ENCODE measurements at regions not wholly inside any gene's neighbourhood (a gene's known extent, or its start where the extent isn't known, plus 50 kb on each side); places are given as distances from the start of the nearest gene placed in this dataset.

DNA sequence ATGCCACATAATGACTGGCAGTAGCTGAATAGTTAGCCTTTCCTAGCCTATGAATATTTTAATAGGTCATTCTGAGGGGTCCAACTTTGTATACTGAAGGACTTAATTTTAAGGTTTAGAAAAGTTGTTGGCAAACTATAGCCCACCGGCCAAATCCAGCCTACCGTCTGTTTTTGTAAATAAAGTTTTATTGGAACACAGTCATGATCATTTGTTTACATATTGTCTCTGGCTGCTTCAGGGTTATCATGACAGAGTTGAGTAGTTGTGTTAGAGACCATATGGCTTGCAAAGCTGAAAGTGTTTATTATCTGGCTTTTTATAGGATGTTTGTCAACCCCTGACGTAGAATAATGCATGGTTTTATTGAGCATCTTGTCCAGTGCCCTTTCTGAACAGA is 73.4 kb downstream of the NTMT2 start:
- DNase-seq (ENCODE audit: missing footprints) (no peak), ATAC-seq (no peak)
- intact Hi-C loops (cut with DNase I) = no loop called here

- no peak for DNase-seq (ENCODE audit: missing footprints)
Measured at GRCh38 chr1:170221031-170221430, 75.3 kb downstream of the NTMT2 start.

GRCh38 chr1:170221495-170221894 is 75.7 kb downstream of the NTMT2 start:
- intact Hi-C loops (cut with DNase I) = loop anchor here (5.0 to 10.0 kb wide), 2 partner anchors 74 to 193 kb away; partner anchors contain the start of gene NTMT2
- no peak for ATAC-seq
- no peak for DNase-seq (ENCODE audit: missing footprints)

More at GRCh38 chr1:170221031-170221430, 75.3 kb downstream of the NTMT2 start:
- intact Hi-C loops (cut with DNase I) = loop anchor here (5.0 to 10.0 kb wide), 2 partner anchors 74 to 194 kb away; partner anchors contain the start of gene NTMT2
- ATAC-seq = peak; percentile 84

DNA sequence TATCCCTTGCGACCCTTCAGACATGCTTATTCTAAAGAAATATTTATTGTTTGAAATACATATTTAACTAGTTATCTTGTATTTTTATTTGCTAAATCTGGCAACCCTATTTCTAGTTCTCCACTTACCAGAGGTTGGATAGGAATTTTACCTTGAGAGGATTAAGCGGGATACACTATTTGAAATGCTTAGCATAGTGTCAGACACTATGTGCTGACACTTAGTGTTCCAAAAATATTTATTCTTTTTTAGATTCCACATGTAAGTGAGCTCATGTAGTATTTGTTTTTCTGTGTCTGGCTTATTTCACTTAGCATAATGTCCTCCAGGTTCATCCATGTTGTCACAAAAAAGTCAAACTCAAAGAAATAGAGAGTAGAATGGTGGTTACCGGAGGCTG is 78.7 kb downstream of the NTMT2 start:
- DNase-seq (ENCODE audit: missing footprints) (no peak), ATAC-seq (peak; percentile 51)
- intact Hi-C loops (cut with DNase I) = loop anchor here (5.0 to 10.0 kb wide), 2 partner anchors 77 to 190 kb away; partner anchors contain the start of gene NTMT2

- DNase-seq (ENCODE audit: missing footprints) (no peak), ATAC-seq (no peak)
- intact Hi-C loops (cut with DNase I) = loop anchor here (10.0 kb wide), 1 partner anchor 189 kb away; no protein-coding TSS in a partner anchor
Measured at GRCh38 chr1:170225781-170226530, 80.2 kb downstream of the NTMT2 start.

- intact Hi-C loops (cut with DNase I) = loop anchor here (10.0 kb wide), 1 partner anchor 188 kb away; no protein-coding TSS in a partner anchor
- ATAC-seq (no peak), DNase-seq (ENCODE audit: missing footprints) (no peak)
Measured at GRCh38 chr1:170226767-170227166, 81.0 kb downstream of the NTMT2 start.

DNA sequence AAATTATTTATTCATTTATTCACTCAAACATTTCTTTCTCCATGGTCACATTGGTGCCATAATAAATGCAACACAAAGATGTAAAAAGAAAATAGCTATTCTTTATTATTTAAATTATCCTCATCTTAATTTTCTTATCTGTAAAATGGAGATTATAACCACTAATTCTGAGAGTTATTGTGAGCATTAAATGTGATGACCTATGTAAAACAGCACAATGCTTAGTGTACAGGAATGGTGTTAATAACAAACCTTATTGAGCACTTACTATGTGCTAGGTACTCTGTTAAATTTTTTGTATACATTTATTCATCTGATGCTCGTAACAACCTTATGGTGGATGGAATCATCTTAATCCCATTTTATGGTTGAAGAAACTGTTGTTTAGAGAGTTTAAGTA is 84.6 kb downstream of the NTMT2 start:
- intact Hi-C loops (cut with DNase I) = no loop called here
- DNase-seq (ENCODE audit: missing footprints) (no peak), ATAC-seq (no peak)

DNA sequence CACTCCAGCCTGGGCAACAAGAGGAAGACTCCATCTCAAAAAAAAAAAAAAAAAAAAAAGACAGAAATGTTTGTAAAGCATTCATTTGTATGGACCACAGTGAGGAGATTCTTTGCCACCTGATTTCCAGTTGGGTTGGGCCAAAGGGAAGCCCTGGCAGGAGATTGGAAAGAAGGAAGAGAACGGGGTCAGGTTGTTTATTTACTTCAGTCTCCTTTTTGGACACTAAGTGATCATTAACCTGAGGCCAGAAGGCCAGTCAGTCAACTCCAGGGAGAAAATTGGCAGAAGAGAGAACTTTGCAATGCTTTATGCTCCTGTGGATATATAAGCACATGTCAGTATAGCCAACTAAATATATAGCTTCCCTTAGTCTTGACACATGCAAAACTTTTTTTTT is 85.9 kb downstream of the NTMT2 start:
- DNase-seq (ENCODE audit: missing footprints) (no peak), ATAC-seq (no peak)
- intact Hi-C loops (cut with DNase I) = no loop called here

GRCh38 chr1:170238704-170239391 is 93.1 kb downstream of the NTMT2 start:
- intact Hi-C loops (cut with DNase I) = no loop called here
- no peak for ATAC-seq
- DNase-seq (ENCODE audit: missing footprints) = no peak

DNA sequence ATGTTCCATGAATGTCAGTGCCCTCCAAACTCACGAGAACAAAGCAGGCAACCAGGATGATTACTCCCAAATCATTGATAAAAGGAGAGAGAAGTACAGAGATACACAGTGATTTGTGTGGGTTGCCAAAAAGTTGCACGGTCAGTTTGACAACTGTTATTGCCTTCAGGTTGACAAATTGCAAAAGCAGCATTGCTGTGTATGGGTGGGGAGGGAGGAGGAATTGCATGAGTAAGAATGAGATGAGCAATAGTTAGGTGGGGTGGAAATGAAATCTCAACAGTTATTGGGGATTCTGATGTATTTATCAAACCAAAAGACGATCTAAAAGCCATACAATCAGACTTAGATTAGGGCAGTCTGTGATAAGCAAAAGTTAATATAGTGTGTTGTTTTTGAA is 93.7 kb downstream of the NTMT2 start:
- intact Hi-C loops (cut with DNase I) = no loop called here
- no peak for DNase-seq (ENCODE audit: missing footprints)
- ATAC-seq = no peak

DNA sequence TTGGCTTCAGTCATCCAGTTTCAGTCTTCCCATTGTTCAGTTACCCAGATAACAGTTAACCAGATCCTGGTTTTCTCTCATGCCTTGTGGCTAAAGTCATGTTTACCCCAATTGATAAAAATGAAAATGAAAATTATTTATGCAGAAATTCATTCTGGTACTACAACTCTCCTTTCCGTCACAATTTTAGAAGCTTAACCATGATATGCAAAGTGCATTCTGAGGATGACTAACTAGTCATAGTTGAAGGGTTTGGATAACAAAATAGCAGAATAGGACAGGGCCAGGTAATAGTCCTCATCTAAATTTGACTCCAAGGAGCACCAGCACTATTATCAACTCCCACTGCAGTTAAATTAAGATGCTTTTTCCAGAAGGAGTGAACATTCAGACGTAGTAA is 94.7 kb downstream of the NTMT2 start:
- no peak for ATAC-seq
- intact Hi-C loops (cut with DNase I) = no loop called here
- DNase-seq (ENCODE audit: missing footprints) = no peak

GRCh38 chr1:170241266-170241851 is 95.6 kb downstream of the NTMT2 start:
- intact Hi-C loops (cut with DNase I) = no loop called here
- ATAC-seq (peak; percentile 91), DNase-seq (ENCODE audit: missing footprints) (no peak)

DNA sequence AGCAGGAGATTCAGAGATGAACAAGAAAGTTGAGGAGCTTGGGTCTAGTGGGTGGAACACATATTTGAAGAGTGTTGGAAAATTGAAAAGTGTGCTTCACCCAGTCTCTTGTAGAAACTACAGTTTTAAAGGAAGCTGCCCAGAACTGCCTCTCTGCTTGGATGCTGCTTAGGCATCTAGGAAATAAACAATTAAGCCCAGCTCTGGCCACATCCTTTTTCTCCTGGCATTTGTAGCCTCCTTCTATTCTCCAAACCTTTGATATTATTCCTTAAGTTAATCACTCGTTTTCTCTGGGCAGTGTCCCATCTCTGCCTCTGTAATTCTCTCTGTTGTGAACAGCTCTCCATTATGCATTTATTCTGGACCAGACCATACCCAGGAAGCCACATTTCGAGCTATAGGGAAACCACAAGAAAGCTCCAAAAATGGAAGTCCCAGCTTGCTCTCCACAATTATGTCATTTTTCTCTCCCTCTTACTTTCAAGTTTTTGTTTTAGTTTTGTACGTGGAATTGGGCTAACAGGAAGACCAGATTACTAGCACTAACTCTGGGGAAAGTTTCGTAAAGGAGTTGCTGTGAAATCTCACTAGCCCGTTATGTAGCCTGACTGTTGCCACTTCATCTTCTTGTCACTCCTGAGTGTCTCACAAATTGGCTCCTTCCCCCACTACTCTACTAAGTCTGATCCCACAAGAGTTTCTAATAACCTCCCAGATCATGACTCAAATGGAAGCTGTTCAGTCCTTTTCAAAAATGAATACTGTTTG is 102.2 kb downstream of the NTMT2 start:
- DNase-seq (ENCODE audit: missing footprints) = no peak

GRCh38 chr1:170250531-170251276 is 104.9 kb downstream of the NTMT2 start:
- no peak for DNase-seq (ENCODE audit: missing footprints)
- ATAC-seq = no peak
- intact Hi-C loops (cut with DNase I) = no loop called here

More for the DNA sequence above, 102.2 kb downstream of the NTMT2 start:
- no peak for ATAC-seq
- intact Hi-C loops (cut with DNase I) = no loop called here

DNA sequence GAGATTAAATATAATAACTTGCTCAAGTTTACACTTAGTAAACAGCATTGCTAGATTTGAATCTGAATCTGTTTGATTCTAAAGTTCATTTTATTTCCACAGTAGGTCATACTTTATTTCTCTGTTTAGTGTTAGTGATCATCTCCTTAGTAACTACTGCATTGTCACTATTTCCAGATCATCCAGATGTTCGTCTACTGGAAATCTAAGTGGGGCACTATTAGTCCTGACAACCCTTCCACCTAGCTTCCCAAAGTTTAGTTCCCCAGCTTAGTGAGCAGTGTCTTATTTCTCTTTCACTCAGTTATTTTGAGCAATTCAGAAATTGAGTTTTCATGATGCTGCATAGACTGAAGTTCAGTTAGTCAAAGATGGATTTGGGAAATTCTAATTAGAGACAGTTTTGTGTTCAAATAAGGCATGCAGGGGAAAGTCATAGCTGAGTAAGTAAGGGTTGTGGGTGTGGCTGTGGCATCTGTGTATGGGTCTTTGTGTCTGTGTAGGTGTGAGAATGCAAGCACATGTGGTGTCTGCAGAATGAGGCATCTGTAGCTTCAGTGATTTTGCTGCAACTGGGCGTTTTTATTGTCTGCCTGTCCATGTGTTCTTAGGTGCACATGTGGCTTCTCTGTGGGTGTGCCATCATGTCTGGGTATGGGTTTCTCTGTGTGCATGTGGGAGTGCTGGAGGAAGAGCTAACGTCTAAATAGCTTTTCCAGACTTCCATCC is 107.3 kb downstream of the NTMT2 start:
- DNase-seq (ENCODE audit: missing footprints) (no peak), ATAC-seq (no peak)
- intact Hi-C loops (cut with DNase I) = no loop called here

DNA sequence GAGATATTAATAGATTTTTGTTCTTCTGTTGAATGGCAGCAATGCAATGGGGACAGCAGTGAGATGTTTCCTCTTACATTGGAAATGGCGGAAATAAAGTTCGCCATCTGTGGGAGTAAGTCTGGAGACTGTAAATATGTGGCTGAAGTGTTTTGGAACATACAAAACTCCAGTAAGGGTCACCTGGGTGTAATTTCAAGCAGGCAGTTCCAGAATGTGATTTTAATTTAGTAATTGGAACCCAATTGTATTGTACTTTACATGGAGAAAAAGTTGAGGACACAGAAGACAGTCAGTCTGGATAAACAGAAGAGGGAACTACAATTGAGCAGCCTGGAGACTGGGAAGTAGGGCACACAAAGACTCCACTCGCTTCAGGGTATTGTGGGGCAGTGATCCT is 108.6 kb downstream of the NTMT2 start:
- DNase-seq (ENCODE audit: missing footprints) = no peak
- intact Hi-C loops (cut with DNase I) = no loop called here
- ATAC-seq = no peak

DNA sequence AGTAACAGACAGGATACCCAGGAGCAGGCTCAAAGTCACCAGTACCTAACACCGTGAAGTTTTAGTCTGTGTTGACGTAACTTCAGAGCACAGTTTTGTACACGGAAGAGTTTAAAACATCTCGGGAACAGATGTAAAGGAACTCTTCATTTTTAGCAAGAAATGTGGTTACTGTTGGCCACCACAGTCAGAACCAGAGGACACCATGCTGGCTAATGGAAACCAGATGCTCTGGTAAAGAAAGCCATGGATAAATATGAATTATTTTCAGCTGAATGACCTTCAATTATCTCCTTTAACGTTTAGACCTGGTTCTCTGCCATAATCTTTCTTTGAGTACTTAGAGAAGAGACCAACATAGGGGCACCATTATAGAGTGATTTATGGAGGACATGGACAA is 115.9 kb downstream of the NTMT2 start:
- ATAC-seq (no peak), DNase-seq (ENCODE audit: missing footprints) (no peak)
- intact Hi-C loops (cut with DNase I) = no loop called here
